CD14-positive monocyte (primary cell): ENCODE measurements at regions not wholly inside any gene's neighbourhood (a gene's known extent, or its start where the extent isn't known, plus 50 kb on each side); places are given as distances from the start of the nearest gene placed in this dataset.
A peak's percentile ranks its signal among the peaks of the same experiment; 100 is the strongest.

Experiments
- DNase-seq, 3 donors: peaks; one replicate each; pipeline ENCODE4 v3.0.0-alpha.2; 2011 to 2022
- H2AFZ ChIP-seq: 2 replicates; pipeline ENCODE4 v1.6.0; 2012; ENCODE audit warnings: mild to moderate bottlenecking, low read depth, low read length, inconsistent platforms; ENCODE audit not compliant: insufficient read depth, poor library complexity, severe bottlenecking
- H3K27ac ChIP-seq, 2 donors: 1 replicate in 1 of 2; 2 replicates in 1 of 2; pipeline ENCODE4 v1.5.1; 2012 to 2013; ENCODE audit warnings: low read length in 2 of 2, control low read depth in 1 of 2, inconsistent platforms in 1 of 2, low read depth in 1 of 2, mild to moderate bottlenecking in 1 of 2
- H3K27me3 ChIP-seq, 2 donors: one replicate each; pipeline versions ENCODE4 v1.6.0 to v1.6.1; 2011 to 2013; ENCODE audit warnings: low read length in 2 of 2; ENCODE audit not compliant: control insufficient read depth in 2 of 2, insufficient read depth in 2 of 2
- H3K36me3 ChIP-seq, 2 donors: replicated peaks in 1 of 2; 1 replicate in 1 of 2; 2 replicates in 1 of 2; pipeline versions ENCODE4 v1.5.1 to v1.6.1; 2012 to 2013; ENCODE audit warnings: low read length in 2 of 2, control low read depth in 1 of 2, inconsistent platforms in 1 of 2, mild to moderate bottlenecking in 1 of 2; ENCODE audit not compliant: insufficient read depth in 2 of 2, control insufficient read depth in 1 of 2
- H3K4me1 ChIP-seq, 2 donors: 1 replicate in 1 of 2; 2 replicates in 1 of 2; pipeline versions ENCODE4 v1.5.1 to v1.6.1; 2012 to 2013; ENCODE audit warnings: low read length in 2 of 2, control low read depth in 1 of 2, inconsistent platforms in 1 of 2, mild to moderate bottlenecking in 1 of 2, moderate library complexity in 1 of 2; ENCODE audit not compliant: insufficient read depth in 2 of 2, control insufficient read depth in 1 of 2
- H3K4me2 ChIP-seq: replicated peaks from 2 replicates; pipeline ENCODE3; 2012; ENCODE audit warnings: low read length, moderate library complexity, mild to moderate bottlenecking; ENCODE audit not compliant: poor library complexity, severe bottlenecking; ENCODE audit errors: extremely low read depth
- H3K4me3 ChIP-seq, 3 experiments: fragments of 200-600 bp in 1 of 3; sonication (generic) in 1 of 3; replicated peaks in 1 of 3; 1 replicate in 2 of 3; 2 replicates in 1 of 3; pipeline ENCODE4 v1.5.1; 2011 to 2013; ENCODE audit warnings: low read length in 3 of 3, mild to moderate bottlenecking in 3 of 3, control low read depth in 2 of 3, low read depth in 2 of 3, inconsistent platforms in 1 of 3, moderate library complexity in 1 of 3
- H3K79me2 ChIP-seq: 2 replicates; pipeline ENCODE4 v1.6.0; 2012; ENCODE audit warnings: mild to moderate bottlenecking, control low read depth, inconsistent platforms, low read length, moderate library complexity; ENCODE audit not compliant: insufficient read depth
- H3K9ac ChIP-seq: 2 replicates; pipeline ENCODE4 v1.6.0; 2017; ENCODE audit warnings: low read length, mild to moderate bottlenecking; ENCODE audit not compliant: insufficient read depth, poor library complexity, severe bottlenecking
- H3K9me3 ChIP-seq, 2 donors: replicated peaks in 1 of 2; 1 replicate in 1 of 2; 2 replicates in 1 of 2; pipeline versions ENCODE4 v1.5.1 to v1.6.1; 2012 to 2013; ENCODE audit warnings: low read length in 2 of 2, control low read depth in 1 of 2; ENCODE audit not compliant: control insufficient read depth in 1 of 2, insufficient read depth in 1 of 2
- H4K20me1 ChIP-seq: 2 replicates; pipeline ENCODE4 v1.6.0; 2012; ENCODE audit warnings: mild to moderate bottlenecking, low read length, control low read depth, moderate library complexity; ENCODE audit not compliant: insufficient read depth
- H3K27ac Mint-ChIP-seq, 7 donors: one replicate each; pipeline ENCODE4 v1.8.0; 2020; ENCODE audit warnings: mild to moderate bottlenecking in 7 of 7, mixed read lengths in 7 of 7, moderate library complexity in 6 of 7, inconsistent platforms in 2 of 7
- H3K27me3 Mint-ChIP-seq, 3 donors: one replicate each; pipeline ENCODE4 v1.8.0; 2021 to 2022; ENCODE audit warnings: low read depth in 3 of 3, mild to moderate bottlenecking in 3 of 3, mixed read lengths in 3 of 3, moderate library complexity in 3 of 3, inconsistent platforms in 1 of 3
- H3K36me3 Mint-ChIP-seq, 2 donors: one replicate each; pipeline ENCODE4 v1.8.0; 2020; ENCODE audit warnings: mixed read lengths in 2 of 2, inconsistent platforms in 1 of 2, mild to moderate bottlenecking in 1 of 2
- H3K4me1 Mint-ChIP-seq: one replicate; pipeline ENCODE4 v1.8.0; 2020; ENCODE audit warnings: mild to moderate bottlenecking, mixed read lengths
- H3K4me3 Mint-ChIP-seq, 2 donors: one replicate each; pipeline ENCODE4 v1.8.0; 2020; ENCODE audit warnings: mild to moderate bottlenecking in 2 of 2, mixed read lengths in 2 of 2, moderate library complexity in 1 of 2
- H3K9me3 Mint-ChIP-seq, 7 donors: one replicate each; pipeline ENCODE4 v1.8.0; 2020 to 2022; ENCODE audit warnings: mixed read lengths in 7 of 7, mild to moderate bottlenecking in 6 of 7, moderate library complexity in 6 of 7, inconsistent platforms in 2 of 7
- CTCF ChIP-seq: fragments of 200-600 bp; IDR thresholded peaks from one replicate; pipeline ENCODE4 v1.8.0; 2022; ENCODE audit warnings: antibody characterized with exemption, mild to moderate bottlenecking
- WGBS: methylation state at CpG from one replicate; pipeline ENCODE4 v1.1.5; 2013; ENCODE audit warnings: missing lambda C conversion rate; ENCODE audit not compliant: insufficient coverage; 5-methylcytosine and 5-hydroxymethylcytosine counted together
- intact Hi-C, 2 donors: fragments of 100-400 bp; cut with micrococcal nuclease; formaldehyde crosslinking; loops; one replicate each; pipeline versions ENCODE4 v1.15.0 to v1.15.1; 2023

GRCh38 chr15:66948294-66948693, 117.1 kb upstream of the SMAD3 start:
- H3K27ac Mint-ChIP-seq = no peak overlapping the region

GRCh38 chr15:66950114-66950513, 115.3 kb upstream of the SMAD3 start:
- H3K27me3 ChIP-seq = no peaks in the 10 kb centered on the region
- H3K36me3 ChIP-seq = no peaks in the 10 kb centered on the region
- Mint-ChIP-seq H3K36me3 (no peaks in the 10 kb centered on the region), H3K9me3 (peaks cover 0 to 2% (median 0%) of the 10 kb centered on the region in 7 donors), H3K4me1 (peaks cover 28% of the 10 kb centered on the region), H3K27me3 (peaks cover 0 to 2% (median 2%) of the 10 kb centered on the region in 3 donors), H3K27ac (peak overlapping the region in 1 of 7 donors; percentile 35), H3K4me3 (no peak overlapping the region)
- no peak for TF ChIP-seq CTCF
- no peak overlapping the region for H3K4me2 ChIP-seq
- intact Hi-C loops = loop anchor here (5.0 kb wide), 2 partner anchors 42 to 112 kb away; no protein-coding TSS in a partner anchor
- H3K79me2 ChIP-seq = no peaks in the 10 kb centered on the region
- H3K9ac ChIP-seq = no peak overlapping the region
- no peaks in the 10 kb centered on the region for H3K9me3 ChIP-seq
- no peak overlapping the region for H3K27ac ChIP-seq
- H4K20me1 ChIP-seq = no peaks in the 10 kb centered on the region
- no peak for DNase-seq
- H2AFZ ChIP-seq = no peak overlapping the region
- H3K4me3 ChIP-seq = no peak overlapping the region
- H3K4me1 ChIP-seq = peaks cover 9 to 18% of the 10 kb centered on the region in 2 donors

More at GRCh38 chr15:66948294-66948693, 117.1 kb upstream of the SMAD3 start:
- Histone ChIP-seq H3K4me2 (no peak overlapping the region), H3K27ac (no peak overlapping the region), H3K4me3 (no peak overlapping the region), H3K79me2 (no peaks in the 10 kb centered on the region), H3K4me1 (peaks cover 11 to 18% of the 10 kb centered on the region in 2 donors), H3K27me3 (no peaks in the 10 kb centered on the region), H2AFZ (no peak overlapping the region), H4K20me1 (no peaks in the 10 kb centered on the region), H3K9ac (no peak overlapping the region), H3K36me3 (no peaks in the 10 kb centered on the region), H3K9me3 (no peaks in the 10 kb centered on the region)
- intact Hi-C loops = loop anchor here (5.0 kb wide), 3 partner anchors 119 to 484 kb away; partner anchors contain the start of gene SMAD3 (in 1 of the 2)
- TF ChIP-seq CTCF = no peak
- peaks cover 0 to 2% (median 0%) of the 10 kb centered on the region in 7 donors for H3K9me3 Mint-ChIP-seq
- no peaks in the 10 kb centered on the region for H3K36me3 Mint-ChIP-seq
- peaks cover 38% of the 10 kb centered on the region for H3K4me1 Mint-ChIP-seq
- peaks cover 0 to 5% (median 2%) of the 10 kb centered on the region in 3 donors for H3K27me3 Mint-ChIP-seq
- H3K4me3 Mint-ChIP-seq = no peak overlapping the region
- DNase-seq = peak; percentile 16 to 60 (median 21)
- 20% methylated on average over 1 of the region's 2 CpGs for WGBS
